ENCODE measurements at regions not wholly inside any gene's neighbourhood (a gene's known extent, or its start where the extent isn't known, plus 50 kb on each side); places are given as distances from the start of the nearest gene placed in this dataset.

DNA sequence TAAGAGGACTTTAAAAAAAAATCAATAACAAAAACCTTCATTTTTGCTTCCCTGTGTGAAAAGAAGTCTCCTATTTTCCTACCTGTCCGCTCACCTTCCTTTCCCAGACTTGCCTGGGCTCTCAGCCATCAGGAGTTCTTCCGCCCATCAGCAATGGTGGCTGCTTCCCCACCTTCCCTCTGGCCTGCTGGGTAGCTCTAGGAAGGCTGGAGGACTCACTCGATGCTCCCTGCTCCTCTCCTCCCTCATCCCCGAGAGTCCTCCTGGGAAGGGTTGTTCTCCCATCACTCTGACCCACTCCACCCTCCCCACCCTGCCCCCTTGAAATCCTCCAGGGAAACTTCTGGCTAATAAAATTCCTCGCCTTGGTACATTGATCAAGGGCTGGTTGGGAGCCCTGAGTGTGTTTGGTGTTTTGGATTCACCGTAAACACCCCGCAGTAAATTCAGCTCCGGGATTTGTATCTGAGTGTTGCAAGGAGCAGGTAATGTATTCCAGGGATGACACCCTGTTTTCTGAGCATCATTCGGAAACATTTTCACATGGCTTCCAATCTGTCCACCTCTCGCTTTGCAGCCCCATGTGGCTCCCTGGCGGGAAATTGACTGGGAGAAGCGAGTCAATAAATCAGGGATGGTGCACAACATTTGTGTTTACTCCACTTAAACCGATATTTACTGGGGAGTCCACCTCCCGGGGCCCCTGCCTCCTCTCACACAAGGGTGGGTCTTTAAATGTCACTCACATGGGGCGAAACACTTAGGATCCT lies 126.4 kb upstream of the SDK1 start (continued):
- TF ChIP-seq SNAI2 (CRISPR knock-in tag; IDR thresholded peaks at IDR 0.05) (no peak), CSDC2 (CRISPR knock-in tag; IDR thresholded peaks at IDR 0.05) (no peak), ZFP3 (CRISPR knock-in tag; IDR thresholded peaks at IDR 0.05) (no peak)

DNA sequence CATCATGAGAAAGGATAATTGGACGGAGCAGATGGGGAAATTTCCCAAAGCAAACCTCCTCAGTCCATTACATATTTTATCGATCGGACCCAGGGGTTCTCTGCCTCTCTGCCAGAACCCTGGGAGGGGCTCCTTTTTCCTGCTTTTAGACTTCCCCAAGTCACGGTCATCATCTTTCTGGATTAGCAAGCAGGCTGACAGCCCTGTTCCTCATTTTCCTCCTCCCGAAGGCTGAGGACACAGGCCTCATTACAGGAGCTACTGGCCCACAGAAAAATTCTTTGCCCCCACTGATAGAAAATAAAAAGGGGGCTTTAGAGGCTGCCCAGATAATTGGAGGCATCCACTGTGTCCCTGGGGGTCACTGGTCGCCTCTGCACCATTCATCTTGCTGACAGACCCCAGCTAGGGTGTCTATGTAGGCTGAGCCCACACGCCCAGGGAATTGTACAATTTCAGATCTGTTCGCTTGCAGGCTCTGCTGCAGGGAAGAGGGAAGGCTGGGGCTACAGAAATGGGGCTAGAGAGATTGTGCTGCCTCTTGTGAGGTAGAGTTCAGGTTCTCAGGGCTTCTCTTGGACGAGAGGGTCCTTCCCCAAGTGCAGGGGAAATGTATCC lies 125.7 kb upstream of the SDK1 start:
- TF ChIP-seq, protein P1, sequence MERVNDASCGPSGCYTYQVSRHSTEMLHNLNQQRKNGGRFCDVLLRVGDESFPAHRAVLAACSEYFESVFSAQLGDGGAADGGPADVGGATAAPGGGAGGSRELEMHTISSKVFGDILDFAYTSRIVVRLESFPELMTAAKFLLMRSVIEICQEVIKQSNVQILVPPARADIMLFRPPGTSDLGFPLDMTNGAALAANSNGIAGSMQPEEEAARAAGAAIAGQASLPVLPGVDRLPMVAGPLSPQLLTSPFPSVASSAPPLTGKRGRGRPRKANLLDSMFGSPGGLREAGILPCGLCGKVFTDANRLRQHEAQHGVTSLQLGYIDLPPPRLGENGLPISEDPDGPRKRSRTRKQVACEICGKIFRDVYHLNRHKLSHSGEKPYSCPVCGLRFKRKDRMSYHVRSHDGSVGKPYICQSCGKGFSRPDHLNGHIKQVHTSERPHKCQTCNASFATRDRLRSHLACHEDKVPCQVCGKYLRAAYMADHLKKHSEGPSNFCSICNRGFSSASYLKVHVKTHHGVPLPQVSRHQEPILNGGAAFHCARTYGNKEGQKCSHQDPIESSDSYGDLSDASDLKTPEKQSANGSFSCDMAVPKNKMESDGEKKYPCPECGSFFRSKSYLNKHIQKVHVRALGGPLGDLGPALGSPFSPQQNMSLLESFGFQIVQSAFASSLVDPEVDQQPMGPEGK (CRISPR knock-in tag; IDR thresholded peaks at IDR 0.05; ENCODE audit: borderline replicate concordance) = no peak
- no peak for ATAC-seq

DNA sequence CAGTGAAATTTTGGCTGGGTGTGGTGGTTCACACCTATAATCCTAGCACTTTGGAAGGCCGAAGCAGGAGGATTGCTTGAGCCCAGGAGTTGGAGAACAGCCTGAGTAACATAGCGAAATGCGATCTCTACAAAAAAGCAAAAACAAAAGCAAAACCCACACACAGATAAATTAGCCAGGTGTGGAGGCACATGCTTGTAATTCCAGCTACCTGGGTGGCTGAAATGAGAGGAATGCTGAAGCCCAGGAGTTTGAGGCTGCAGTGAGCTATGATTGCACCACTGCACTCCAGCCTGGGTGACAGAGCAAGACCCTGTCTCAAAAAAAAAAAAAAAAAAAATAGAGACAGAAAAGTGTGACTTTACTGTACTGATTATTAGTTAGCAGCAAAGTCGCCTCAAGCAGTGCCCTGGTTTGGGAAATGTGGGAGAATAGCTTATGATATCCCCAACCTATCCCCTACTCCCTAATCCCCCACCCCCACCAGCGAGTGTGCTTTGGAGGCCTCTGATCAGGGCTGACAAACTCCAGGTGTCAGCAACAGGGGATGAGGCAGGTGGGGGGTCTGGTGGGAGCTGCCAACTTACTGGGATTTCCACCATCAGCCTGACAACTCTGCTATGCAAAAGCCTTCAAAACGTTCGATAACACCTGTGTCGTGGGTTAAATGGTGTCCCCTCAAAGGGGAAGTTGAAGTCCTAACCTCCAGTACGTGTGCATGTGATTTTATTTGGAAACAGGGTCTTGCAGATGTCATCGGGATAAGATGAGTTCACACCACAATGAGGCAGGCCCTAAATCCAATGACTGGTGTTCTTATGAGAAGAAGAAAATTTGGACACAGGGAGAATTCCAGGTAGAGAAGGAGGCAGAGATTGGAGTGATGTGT lies 124.7 kb upstream of the SDK1 start:
- no peak for ATAC-seq
- no peak for TF ChIP-seq RARB (CRISPR knock-in tag; IDR thresholded peaks at IDR 0.05)
- TF ChIP-seq ZFP30 (CRISPR knock-in tag; IDR thresholded peaks at IDR 0.05) = no peak
- TF ChIP-seq, protein P2, sequence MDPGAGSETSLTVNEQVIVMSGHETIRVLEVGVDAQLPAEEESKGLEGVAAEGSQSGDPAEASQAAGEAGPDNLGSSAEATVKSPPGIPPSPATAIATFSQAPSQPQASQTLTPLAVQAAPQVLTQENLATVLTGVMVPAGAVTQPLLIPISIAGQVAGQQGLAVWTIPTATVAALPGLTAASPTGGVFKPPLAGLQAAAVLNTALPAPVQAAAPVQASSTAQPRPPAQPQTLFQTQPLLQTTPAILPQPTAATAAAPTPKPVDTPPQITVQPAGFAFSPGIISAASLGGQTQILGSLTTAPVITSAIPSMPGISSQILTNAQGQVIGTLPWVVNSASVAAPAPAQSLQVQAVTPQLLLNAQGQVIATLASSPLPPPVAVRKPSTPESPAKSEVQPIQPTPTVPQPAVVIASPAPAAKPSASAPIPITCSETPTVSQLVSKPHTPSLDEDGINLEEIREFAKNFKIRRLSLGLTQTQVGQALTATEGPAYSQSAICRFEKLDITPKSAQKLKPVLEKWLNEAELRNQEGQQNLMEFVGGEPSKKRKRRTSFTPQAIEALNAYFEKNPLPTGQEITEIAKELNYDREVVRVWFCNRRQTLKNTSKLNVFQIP (CRISPR knock-in tag; IDR thresholded peaks at IDR 0.05; ENCODE audit: borderline replicate concordance, low read depth) = no peak
- TF ChIP-seq, protein P3, sequence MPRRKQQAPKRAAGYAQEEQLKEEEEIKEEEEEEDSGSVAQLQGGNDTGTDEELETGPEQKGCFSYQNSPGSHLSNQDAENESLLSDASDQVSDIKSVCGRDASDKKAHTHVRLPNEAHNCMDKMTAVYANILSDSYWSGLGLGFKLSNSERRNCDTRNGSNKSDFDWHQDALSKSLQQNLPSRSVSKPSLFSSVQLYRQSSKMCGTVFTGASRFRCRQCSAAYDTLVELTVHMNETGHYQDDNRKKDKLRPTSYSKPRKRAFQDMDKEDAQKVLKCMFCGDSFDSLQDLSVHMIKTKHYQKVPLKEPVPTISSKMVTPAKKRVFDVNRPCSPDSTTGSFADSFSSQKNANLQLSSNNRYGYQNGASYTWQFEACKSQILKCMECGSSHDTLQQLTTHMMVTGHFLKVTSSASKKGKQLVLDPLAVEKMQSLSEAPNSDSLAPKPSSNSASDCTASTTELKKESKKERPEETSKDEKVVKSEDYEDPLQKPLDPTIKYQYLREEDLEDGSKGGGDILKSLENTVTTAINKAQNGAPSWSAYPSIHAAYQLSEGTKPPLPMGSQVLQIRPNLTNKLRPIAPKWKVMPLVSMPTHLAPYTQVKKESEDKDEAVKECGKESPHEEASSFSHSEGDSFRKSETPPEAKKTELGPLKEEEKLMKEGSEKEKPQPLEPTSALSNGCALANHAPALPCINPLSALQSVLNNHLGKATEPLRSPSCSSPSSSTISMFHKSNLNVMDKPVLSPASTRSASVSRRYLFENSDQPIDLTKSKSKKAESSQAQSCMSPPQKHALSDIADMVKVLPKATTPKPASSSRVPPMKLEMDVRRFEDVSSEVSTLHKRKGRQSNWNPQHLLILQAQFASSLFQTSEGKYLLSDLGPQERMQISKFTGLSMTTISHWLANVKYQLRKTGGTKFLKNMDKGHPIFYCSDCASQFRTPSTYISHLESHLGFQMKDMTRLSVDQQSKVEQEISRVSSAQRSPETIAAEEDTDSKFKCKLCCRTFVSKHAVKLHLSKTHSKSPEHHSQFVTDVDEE (CRISPR knock-in tag; IDR thresholded peaks at IDR 0.05) = no peak
- TF ChIP-seq ZNF8 (CRISPR knock-in tag; IDR thresholded peaks at IDR 0.05) = no peak
- TF ChIP-seq, protein P1 (CRISPR knock-in tag; IDR thresholded peaks at IDR 0.05; ENCODE audit: borderline replicate concordance) = no peak
- TF ChIP-seq ESRRG (CRISPR knock-in tag; IDR thresholded peaks at IDR 0.05) = no peak
- TF ChIP-seq ZNF70 (CRISPR knock-in tag; IDR thresholded peaks at IDR 0.05) = no peak
- TF ChIP-seq ISL1 (CRISPR knock-in tag; IDR thresholded peaks at IDR 0.05) = no peak
- TF ChIP-seq TCF4 (CRISPR knock-in tag; IDR thresholded peaks at IDR 0.05; ENCODE audit: borderline replicate concordance) = no peak
- no peak for TF ChIP-seq ZNF565 (CRISPR knock-in tag; conservative IDR thresholded peaks at IDR 0.05; ENCODE audit: low read depth)
- no peak for TF ChIP-seq ZFP3 (CRISPR knock-in tag; IDR thresholded peaks at IDR 0.05)
- no peak for TF ChIP-seq SNAI2 (CRISPR knock-in tag; IDR thresholded peaks at IDR 0.05)

DNA sequence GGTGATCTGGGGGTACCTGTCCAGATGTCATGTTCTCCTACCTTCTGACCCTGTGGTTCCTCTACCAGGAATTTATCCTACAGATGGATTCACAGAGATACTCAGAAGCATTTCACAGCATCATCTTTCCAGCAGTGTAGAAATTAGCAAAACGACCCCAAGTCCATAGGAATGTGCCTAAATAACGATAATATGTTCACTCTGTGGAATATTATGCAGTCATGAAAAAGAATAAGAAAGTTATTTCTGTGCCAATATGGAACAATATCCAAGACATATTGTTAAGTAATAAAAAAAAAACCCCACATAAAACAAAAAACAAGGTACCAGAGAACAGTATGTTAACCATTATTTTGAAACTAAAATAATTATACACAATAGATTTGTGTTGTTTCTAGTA lies 123.8 kb upstream of the SDK1 start:
- TF ChIP-seq ZNF8 (CRISPR knock-in tag; IDR thresholded peaks at IDR 0.05) (no peak), ARNTL (CRISPR knock-in tag; IDR thresholded peaks at IDR 0.05; ENCODE audit: borderline replicate concordance, low read depth) (no peak), BACH2 (CRISPR knock-in tag; IDR thresholded peaks at IDR 0.05; ENCODE audit: borderline replicate concordance) (no peak), OSR1 (CRISPR knock-in tag; IDR thresholded peaks at IDR 0.05) (no peak), ZFP3 (CRISPR knock-in tag; IDR thresholded peaks at IDR 0.05) (no peak), PPARA (CRISPR knock-in tag; IDR thresholded peaks at IDR 0.05; ENCODE audit: borderline replicate concordance) (no peak), CSDC2 (CRISPR knock-in tag; IDR thresholded peaks at IDR 0.05) (no peak), ZNF565 (CRISPR knock-in tag; conservative IDR thresholded peaks at IDR 0.05; ENCODE audit: low read depth) (no peak), SNAI2 (CRISPR knock-in tag; IDR thresholded peaks at IDR 0.05) (no peak), ZFP30 (CRISPR knock-in tag; IDR thresholded peaks at IDR 0.05) (no peak)
- ATAC-seq = no peak

All from SK-N-SH treated with all-trans-retinoic acid at 6 μM for 48 hours (cell line).